ENCODE measurements at regions not wholly inside any gene's neighbourhood (a gene's known extent, or its start where the extent isn't known, plus 50 kb on each side); places are given as distances from the start of the nearest gene placed in this dataset.
"Not testable (repeated sequence)": the region's sequence is repeated elsewhere in the genome, so short reads cannot be mapped to it uniquely, and the experiment has no call there.

GRCh38 chr4:127224556-127224955, 408.2 kb upstream of the INTU start:
- DNase-seq, result no peak

GRCh38 chr4:127229855-127230608, 402.7 kb upstream of the INTU start:
- no peak for DNase-seq

- DNase-seq, result peak; percentile 46
Observed at GRCh38 chr4:127236889-127237288, 395.9 kb upstream of the INTU start.

- no peak for DNase-seq
Observed at GRCh38 chr4:127237581-127237980, 395.2 kb upstream of the INTU start.

- DNase-seq, result no peak
Observed at GRCh38 chr4:127238956-127239475, 393.7 kb upstream of the INTU start.

GRCh38 chr4:127239902-127240763, 392.6 kb upstream of the INTU start:
- DNase-seq, result no peak

GRCh38 chr4:127240764-127241105, 392.0 kb upstream of the INTU start:
- no peak for DNase-seq

- no peak for DNase-seq
Observed at GRCh38 chr4:127244515-127244914, 388.2 kb upstream of the INTU start.

- no peak for DNase-seq
Observed at GRCh38 chr4:127246963-127247952, 385.5 kb upstream of the INTU start.

- no peak for DNase-seq
Observed at GRCh38 chr4:127249066-127249766, 383.5 kb upstream of the INTU start.

GRCh38 chr4:127249767-127250108, 383.0 kb upstream of the INTU start:
- no peak for DNase-seq

- no peak for DNase-seq
Observed at GRCh38 chr4:127250577-127250976, 382.2 kb upstream of the INTU start.

GRCh38 chr4:127251423-127251822, 381.3 kb upstream of the INTU start:
- no peak for DNase-seq

- DNase-seq, result no peak
Observed at GRCh38 chr4:127256500-127256899, 376.3 kb upstream of the INTU start.

- no peak for DNase-seq
Observed at GRCh38 chr4:127261476-127261875, 371.3 kb upstream of the INTU start.

- no peak for DNase-seq
Observed at GRCh38 chr4:127268367-127268766, 364.4 kb upstream of the INTU start.

- DNase-seq, result not testable (repeated sequence)
Observed at GRCh38 chr4:127277023-127277422, 355.7 kb upstream of the INTU start.

- no peak for DNase-seq
Observed at GRCh38 chr4:127284236-127284635, 348.5 kb upstream of the INTU start.

GRCh38 chr4:127291316-127291715, 341.4 kb upstream of the INTU start:
- no peak for DNase-seq

- DNase-seq, result peak; percentile 42
Observed at GRCh38 chr4:127293496-127293895, 339.3 kb upstream of the INTU start.

- DNase-seq, result no peak
Observed at GRCh38 chr4:127304356-127304755, 328.4 kb upstream of the INTU start.
